ENCODE measurements at regions not wholly inside any gene's neighbourhood (a gene's known extent, or its start where the extent isn't known, plus 50 kb on each side); places are given as distances from the start of the nearest gene placed in this dataset.
"Not testable (repeated sequence)": the region's sequence is repeated elsewhere in the genome, so short reads cannot be mapped to it uniquely, and the experiment has no call there.

DNA sequence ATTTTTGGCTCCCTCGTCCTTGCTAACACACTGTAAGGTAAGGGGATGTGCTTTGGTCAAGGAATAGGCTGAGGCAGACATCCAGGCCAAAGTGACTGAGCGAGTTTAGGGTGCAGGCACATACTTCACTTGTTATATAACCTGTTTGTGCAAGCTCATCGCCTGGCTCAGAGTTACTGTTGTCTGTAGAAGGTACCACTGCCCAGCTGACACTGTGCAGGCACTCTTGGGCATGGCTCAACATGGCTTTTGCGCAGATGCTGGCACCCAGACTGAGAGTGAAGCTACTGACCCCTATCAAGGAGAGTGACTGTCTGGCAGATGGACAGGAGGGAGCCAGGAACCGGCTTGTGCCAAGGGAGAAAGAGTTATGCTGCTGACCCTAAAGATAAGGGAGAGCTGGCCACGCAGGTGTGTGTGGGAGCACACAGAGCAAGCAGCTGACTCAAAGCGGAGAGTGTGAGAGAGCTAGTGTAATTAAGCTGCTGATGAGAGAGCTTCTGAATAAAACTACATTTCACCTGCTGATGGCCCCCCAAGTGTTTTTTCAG lies 307.3 kb upstream of the USP24 start:
- in situ Hi-C loops (cut with HindIII; ENCODE audit: low pct_ligation_motif_present, low pct_unique_long_range_greater_than_20kb, low sequenced_read_pairs) = no loop called here
- no peak for DNase-seq

DNA sequence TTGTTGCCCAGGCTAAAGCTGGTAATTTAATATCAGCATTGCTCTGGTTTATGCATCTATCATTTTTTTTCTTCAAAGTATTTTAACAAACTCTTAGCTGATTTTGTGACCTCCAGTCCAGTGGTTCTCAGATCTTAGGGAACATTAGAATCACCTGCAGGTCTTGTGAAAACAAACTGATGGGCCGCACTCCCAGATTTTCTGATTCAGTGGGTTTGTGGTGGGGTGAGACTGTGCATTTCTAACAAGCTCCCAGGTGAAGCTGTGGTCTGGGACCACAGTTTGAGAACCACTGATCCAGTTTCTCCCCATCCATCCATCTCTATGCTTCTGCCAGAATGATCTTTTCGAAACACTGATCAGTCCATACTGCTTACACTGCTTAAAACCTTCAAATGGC lies 305.7 kb upstream of the USP24 start:
- in situ Hi-C loops (cut with HindIII; ENCODE audit: low pct_ligation_motif_present, low pct_unique_long_range_greater_than_20kb, low sequenced_read_pairs) = no loop called here
- no peak for DNase-seq

DNA sequence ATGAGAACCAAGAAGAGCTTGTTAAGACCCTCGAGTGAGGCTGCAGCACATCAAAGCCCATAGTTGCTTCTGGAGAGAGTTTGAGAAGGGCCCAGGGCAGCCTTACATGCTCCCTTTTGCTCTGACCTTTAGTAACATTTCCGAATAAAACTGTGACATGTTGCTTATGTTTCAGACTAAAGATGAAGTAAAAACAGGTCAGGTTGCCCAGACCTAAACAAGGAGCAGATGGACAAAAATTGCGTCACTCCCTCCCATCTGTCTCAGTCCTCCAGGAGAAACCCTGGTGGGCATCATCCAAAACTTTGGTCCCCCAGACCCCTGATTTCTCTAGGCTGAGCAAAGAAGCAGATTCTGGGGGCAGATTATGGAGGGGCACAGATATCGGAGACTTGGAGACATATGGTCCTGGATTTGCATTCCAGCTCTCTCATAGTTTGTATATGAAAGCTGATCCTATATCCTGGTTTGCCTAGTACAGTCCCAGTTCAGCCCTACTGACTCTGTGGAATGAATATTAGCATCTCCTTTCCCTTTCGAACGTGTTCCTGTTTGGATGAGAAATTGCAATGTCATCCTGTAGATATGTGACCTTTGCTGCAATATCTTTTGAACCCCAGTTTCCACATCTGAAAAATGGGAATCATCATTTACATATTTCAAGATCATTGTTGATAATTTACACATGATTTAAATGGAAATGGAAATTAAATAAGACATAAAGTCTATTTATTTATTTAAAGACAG lies 304.9 kb upstream of the USP24 start:
- no peak for DNase-seq
- in situ Hi-C loops (cut with HindIII; ENCODE audit: low pct_ligation_motif_present, low pct_unique_long_range_greater_than_20kb, low sequenced_read_pairs) = no loop called here

DNA sequence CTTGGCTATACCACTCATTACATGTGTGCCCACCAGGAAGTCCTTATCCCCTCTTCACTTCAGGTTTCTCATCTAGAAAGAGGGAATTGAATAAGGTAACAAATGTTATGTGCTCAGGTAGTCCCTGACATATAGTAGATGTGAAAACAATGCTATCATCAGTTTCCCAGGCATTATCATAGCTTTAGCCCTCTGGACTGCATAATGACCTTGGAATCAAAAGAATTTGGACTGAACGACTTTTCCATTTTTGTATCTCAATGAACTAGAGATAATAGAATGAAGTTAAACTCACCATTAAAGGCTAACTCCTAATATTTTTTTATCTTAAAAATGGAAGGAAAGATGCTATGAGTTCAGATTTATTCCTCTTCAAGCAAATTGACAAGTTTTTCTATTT lies 304.1 kb upstream of the USP24 start:
- no peak for DNase-seq
- in situ Hi-C loops (cut with HindIII; ENCODE audit: low pct_ligation_motif_present, low pct_unique_long_range_greater_than_20kb, low sequenced_read_pairs) = no loop called here

DNA sequence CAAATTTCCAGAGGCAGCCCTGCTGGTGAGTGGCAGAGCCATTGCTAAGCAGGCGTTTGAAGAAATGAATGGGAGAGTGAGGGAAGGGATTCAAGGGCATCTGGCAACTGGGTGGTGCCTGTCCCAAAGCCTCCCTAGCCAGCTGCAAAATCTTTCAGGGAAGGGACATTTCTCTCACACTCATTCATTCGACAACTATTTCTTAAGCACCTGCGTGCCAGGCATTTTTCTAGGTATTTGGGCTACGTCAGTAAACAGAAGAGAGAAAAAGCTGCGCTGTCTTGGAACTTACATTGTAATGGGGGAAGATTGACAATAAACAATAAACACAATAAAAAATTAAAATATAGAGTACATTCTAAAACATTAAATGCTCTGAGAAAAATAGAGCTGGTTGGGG lies 301.9 kb upstream of the USP24 start:
- in situ Hi-C loops (cut with HindIII; ENCODE audit: low pct_ligation_motif_present, low pct_unique_long_range_greater_than_20kb, low sequenced_read_pairs) = no loop called here
- DNase-seq = no peak

DNA sequence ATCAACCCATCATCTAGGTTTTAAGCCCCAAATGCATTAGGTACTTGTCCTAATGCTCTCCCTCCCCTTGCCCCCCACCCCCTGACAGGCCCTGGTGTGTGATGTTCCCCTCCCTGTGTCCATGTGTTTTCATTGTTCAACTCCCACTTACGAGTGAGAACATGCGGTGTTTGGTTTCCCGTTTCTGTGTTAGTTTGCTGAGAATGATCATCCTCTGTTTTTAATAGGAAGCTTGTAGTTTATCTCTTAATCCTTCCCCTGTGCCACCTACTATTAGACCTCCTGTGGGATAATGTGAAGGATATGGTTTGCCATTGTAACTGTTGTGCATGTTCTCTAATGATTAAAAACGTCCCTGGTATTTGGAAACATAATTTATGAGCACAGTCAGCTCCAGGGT lies 299.4 kb upstream of the USP24 start:
- DNase-seq; in situ Hi-C loops (cut with HindIII; ENCODE audit: low pct_ligation_motif_present, low pct_unique_long_range_greater_than_20kb, low sequenced_read_pairs): not testable (repeated sequence)

DNA sequence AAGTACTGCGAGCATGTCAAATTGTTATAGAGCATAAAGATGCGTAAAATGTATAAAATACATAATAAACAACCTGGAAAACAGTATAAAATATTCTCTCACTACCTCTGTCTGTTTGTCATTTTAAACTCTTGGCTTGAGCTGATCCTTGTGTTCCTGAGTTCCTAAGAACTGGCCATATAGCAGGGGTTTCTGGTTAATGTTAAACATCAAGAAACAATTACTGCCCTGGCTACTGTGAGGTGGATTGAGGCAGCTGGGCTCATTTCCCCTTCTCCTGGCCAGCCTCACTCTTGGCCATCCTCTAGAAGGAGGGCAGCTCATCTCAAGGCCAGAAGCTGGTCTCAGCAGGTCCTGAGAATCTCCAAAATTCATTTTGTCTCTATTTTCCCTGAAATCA lies 297.3 kb upstream of the USP24 start:
- no peak for DNase-seq
- in situ Hi-C loops (cut with HindIII; ENCODE audit: low pct_ligation_motif_present, low pct_unique_long_range_greater_than_20kb, low sequenced_read_pairs) = no loop called here

DNA sequence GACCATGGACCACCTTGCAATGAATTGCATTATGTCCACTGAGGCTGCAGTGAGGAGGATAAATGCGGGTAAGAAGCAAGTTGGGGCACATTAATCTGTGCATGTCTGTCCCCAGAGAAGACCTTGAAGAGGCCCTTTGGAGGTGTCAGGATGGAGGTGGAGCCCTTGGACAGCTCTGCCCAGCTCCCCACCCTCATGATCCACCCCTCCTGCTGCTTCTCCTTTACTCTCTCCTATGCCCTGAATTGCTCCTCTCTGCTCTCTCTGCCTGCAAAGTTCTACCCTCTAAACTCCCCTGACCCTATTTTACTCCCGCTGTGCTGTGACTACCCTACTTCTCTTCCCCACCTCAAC lies 292.4 kb upstream of the USP24 start:
- in situ Hi-C loops (cut with HindIII; ENCODE audit: low pct_ligation_motif_present, low pct_unique_long_range_greater_than_20kb, low sequenced_read_pairs) = no loop called here
- no peak for DNase-seq

DNA sequence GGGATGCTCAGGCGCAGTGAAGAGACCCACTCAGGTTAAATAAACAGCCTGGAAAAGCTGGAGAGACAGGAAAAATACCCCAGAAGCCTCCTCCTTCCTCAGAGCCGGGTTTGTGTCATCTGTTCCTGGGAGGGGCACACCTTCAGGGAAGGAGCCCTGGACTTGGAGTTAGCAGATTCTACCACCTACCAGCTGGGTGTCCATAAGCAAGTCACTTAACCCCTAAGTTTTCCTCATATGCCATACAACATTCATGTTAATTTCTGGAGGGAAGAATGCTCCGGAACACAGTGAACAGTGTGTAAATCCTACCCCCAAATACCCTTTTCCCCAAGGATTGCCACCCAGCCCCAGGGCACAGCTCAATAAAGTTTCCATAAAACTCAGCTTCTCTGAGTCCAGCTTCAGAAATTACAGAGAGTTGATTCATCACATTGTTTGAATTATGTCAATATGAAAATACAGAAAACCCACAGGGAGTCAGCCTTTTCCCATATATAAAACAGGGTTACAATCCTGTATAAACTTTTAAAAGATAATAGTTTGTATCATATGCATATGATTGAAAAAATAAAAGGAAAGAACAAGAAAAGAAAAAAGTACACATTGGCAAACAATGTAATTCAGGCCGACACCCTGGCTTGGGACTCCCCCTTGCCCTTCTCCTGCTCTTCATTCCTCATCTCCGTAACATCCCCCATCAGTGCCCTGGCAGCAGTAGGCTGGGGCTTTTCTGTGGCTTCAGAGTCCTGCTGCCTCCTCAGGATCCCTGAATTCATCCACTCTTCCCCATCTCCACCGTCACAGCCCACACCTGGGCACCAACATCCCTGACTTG lies 291.8 kb upstream of the USP24 start:
- in situ Hi-C loops (cut with HindIII; ENCODE audit: low pct_ligation_motif_present, low pct_unique_long_range_greater_than_20kb, low sequenced_read_pairs) = no loop called here

DNA sequence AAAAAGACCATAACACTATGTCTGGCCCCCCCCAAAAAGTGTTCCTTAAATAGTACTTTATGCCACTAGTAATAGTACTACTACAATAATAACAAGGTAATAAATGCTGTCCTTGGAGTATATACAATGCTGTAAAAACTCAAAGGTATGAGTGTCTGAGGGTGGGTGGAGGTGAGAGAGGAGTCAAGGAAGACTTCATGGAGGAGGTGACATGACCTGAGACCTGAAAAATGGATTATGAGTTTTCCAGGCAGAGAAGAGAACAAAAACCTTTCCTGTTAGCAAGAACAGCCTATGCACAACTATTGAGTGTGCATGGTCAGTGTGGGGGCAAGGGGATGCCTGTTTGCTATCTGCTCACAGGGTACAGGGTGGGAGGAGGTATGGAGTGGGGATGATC lies 290.2 kb upstream of the USP24 start:
- in situ Hi-C loops (cut with HindIII; ENCODE audit: low pct_ligation_motif_present, low pct_unique_long_range_greater_than_20kb, low sequenced_read_pairs) = no loop called here
- DNase-seq = no peak

More for the DNA sequence above, 291.8 kb upstream of the USP24 start:
- DNase-seq = no peak

DNA sequence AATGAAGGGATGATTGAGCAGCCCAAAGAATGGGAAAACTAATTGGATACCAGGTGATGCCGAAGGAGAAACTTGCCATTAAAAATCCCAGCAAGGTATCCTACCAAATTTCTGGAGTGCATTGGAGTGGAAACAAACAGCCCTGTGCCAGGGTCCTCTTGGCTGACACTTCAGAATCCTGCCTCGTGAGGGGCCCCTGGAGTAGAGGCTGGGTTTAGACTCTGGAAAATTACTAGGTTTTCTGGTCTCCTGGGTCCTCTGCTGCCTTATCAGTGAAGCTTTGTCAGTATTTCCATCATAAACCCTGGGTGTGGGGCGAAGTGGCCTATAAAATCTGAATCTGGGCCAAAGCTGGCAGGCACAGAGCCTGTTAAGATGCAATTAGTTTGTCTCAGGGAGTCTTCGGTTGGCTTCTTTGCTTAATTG lies 289.2 kb upstream of the USP24 start:
- in situ Hi-C loops (cut with HindIII; ENCODE audit: low pct_ligation_motif_present, low pct_unique_long_range_greater_than_20kb, low sequenced_read_pairs) = no loop called here
- no peak for DNase-seq

DNA sequence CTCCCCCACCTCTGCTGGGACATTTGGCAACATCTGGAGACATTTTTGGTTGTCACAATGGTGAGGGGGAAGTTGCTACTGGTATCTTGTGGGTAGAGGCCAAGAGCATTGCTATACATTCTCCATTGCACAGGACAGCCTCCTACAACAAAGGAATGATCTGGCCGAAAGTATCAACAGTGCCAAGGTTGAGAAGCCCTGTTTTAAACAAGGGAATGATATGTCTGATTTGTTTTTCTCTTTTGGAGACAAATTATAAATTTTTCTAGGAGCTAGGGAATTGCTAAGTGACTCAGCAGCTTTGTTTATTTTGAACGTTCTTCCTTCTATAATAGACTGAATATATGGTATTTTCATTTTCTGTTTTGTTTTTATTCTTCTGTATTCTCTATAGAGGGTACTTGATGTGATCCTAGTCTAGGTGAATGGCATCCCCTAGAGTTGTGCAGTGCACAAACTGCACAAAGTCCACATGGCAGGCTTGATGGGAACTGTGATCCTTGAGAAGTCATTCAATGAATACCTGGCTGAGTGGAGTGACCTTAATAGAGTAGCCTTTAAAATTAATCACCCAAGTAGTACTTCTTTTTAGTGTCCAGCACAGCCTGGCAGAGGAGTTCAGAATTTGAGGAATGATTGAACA lies 288.6 kb upstream of the USP24 start:
- in situ Hi-C loops (cut with HindIII; ENCODE audit: low pct_ligation_motif_present, low pct_unique_long_range_greater_than_20kb, low sequenced_read_pairs) = no loop called here
- no peak for DNase-seq

DNA sequence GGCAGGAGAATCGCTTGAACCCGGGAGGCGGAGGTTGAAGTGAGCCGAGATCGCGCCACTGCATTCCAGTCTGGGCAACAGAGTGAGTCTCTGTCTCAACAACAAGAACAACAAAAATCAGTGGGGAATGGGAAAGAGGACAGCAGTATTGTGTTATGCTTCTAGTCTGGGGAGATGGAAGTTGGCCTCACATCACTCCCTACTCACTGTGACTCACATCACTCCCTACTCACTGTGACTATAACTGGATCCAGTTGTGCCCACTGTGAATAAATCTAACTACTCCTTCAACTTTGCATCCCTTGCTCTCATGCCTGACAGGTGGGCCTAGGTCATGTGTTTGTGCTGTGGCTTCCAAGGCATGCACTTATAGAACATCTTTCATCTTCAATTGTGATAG lies 285.4 kb upstream of the USP24 start:
- in situ Hi-C loops (cut with HindIII; ENCODE audit: low pct_ligation_motif_present, low pct_unique_long_range_greater_than_20kb, low sequenced_read_pairs) = no loop called here
- DNase-seq = no peak

DNA sequence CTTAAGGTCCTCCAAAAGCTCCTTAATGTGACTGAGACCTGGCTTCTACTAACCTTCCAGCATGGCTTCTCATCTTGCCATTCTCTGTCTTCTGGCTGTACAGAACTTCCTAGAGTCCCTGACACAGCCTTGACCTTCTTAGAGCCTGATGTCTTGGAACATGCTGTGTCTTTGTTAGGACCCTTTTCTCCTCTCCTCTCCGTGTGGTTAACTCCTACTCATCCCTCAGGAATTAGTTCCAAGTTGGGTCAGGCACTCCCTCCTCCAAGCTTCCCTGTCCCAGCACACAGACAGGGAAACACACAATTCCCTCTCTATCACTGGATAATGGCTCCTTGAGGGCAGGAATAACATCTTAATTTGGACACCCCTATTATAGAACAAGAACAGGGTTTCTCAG lies 275.4 kb upstream of the USP24 start:
- DNase-seq = no peak
- in situ Hi-C loops (cut with HindIII; ENCODE audit: low pct_ligation_motif_present, low pct_unique_long_range_greater_than_20kb, low sequenced_read_pairs) = no loop called here

DNA sequence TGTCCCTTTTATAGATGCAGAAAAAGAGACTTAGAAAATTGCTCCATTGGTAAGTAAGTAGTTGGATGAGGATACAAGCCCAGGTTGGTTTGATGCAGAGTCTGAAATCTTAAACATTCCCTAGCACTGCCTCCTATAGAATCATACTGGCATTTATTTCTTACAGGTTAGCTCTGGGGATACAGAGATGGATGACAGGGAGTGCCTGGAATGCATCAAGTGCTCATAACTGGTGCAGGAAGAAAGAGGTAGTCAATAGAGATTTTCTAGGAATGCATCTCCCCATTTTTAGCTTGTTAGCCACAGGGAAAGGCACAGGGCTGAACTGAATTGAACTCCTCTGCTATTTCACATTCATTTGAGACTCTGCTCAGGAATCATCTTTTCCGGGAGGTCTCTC lies 269.0 kb upstream of the USP24 start:
- in situ Hi-C loops (cut with HindIII; ENCODE audit: low pct_ligation_motif_present, low pct_unique_long_range_greater_than_20kb, low sequenced_read_pairs) = no loop called here
- DNase-seq = no peak

DNA sequence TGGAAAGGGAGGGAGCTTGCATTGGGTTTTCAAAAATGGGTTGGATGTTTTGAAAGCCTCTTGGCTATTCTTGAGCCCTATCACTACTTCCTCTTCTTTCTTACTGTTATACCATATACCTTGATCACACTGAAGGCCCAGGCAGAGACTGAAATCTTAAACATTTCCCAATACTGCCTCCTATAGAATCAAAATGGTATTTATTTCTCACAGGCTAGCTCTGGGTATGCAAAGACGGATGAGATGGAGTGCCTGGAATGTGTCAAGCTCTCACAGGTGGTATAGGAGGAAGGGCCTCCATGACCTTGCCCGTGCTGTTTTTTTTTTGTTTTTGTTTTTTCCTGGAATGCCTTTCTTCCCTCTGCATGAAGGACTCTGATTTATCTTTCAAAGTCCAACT lies 268.4 kb upstream of the USP24 start:
- peak; percentile 17 for DNase-seq
- in situ Hi-C loops (cut with HindIII; ENCODE audit: low pct_ligation_motif_present, low pct_unique_long_range_greater_than_20kb, low sequenced_read_pairs) = no loop called here

DNA sequence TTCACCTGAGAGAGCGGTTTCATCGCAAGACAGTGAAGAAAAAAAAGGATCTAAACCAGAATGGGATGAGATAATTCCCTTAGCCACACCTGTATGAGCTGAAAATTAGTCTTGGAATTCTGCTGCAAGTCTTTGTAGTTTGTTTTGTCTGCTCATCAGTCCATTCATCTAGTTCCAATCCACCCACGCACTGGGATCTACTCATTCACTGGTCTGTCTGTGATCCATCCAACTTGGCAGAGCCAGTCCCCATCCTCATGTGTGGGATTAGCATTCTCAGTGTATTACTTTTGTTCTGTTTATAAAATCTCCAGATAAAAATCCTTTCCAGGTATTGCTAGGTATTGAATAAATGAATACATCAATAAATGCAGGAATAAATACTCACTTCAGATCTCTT lies 266.5 kb upstream of the USP24 start:
- in situ Hi-C loops (cut with HindIII; ENCODE audit: low pct_ligation_motif_present, low pct_unique_long_range_greater_than_20kb, low sequenced_read_pairs) = no loop called here

DNA sequence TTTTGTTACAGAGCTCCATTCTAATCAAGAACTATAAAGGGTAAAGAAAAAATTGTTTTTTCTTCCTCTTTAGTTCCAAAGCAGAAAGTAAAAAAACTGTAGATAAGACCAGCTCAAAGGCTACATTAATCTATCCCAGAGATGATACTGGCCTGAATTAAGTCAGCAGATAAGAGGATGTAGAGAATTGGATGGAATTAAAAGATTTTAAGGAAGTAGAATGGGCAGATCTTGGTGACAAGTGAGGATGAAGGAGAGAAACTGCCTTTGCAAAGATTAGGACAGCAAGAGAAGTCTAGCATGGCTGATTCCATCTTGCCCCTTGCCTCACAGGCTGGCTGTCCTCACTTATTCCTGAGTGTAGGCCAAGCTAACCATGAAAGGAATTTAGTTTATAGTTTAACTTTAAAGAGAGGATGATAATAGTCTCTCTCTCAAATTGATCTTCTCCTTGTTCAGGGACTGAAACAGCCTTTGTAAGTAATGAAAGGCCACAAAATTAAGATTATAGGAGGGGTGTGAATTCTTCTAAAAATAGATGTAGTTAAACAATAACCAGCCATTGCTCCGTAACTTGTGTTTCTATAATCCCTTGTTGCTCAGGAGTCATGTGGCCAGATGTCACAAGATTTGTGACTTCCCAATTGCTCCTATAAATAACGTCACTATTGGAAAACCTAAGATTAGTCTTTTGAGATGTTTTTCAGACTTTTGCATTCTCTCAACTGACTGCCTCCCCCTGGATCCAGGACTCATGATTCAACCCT lies 265.0 kb upstream of the USP24 start:
- in situ Hi-C loops (cut with HindIII; ENCODE audit: low pct_ligation_motif_present, low pct_unique_long_range_greater_than_20kb, low sequenced_read_pairs) = no loop called here
- DNase-seq = no peak

More for the DNA sequence above, 266.5 kb upstream of the USP24 start:
- no peak for DNase-seq

DNA sequence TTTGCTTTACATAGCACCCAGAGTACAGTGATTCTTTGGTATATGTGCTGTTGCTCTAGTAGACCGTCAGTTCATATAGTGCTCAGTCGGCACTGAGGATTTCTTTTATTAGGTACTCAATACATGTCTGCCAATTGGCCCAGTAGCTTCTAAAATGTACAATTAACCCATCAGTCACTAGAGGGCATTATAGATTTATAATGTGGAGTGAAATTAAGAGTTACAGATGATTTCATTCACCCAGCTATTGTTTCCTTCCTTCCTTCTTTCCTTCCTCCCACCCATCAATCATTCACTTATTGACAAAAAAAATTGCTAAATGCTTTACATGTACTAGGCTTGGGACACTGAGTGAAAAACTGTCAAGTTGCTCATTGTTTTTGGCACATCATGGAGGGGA lies 263.6 kb upstream of the USP24 start:
- peak; percentile 20 for DNase-seq
- in situ Hi-C loops (cut with HindIII; ENCODE audit: low pct_ligation_motif_present, low pct_unique_long_range_greater_than_20kb, low sequenced_read_pairs) = no loop called here

Measured in ACHN (cell line).